A549 (cell line): ENCODE measurements at regions not wholly inside any gene's neighbourhood (a gene's known extent, or its start where the extent isn't known, plus 50 kb on each side); places are given as distances from the start of the nearest gene placed in this dataset.

ENCODE experiments used
- CEBPB ChIP-seq, 2 experiments: fragments of >200 bp in 1 of 2; sonication (Bioruptor Twin) in 1 of 2; formaldehyde crosslinking in 1 of 2; IDR thresholded peaks; 2 replicates each; pipeline ENCODE4 v1.6.1; 2012 to 2016
- CHD4 ChIP-seq: fragments of 200-600 bp; sonication (generic); IDR thresholded peaks from 2 replicates; pipeline ENCODE4 v1.6.1; 2016; ENCODE audit warnings: antibody characterized with exemption, mild to moderate bottlenecking, borderline replicate concordance
- CTCF ChIP-seq: fragments of >200 bp; sonication (Bioruptor Twin); formaldehyde crosslinking; IDR thresholded peaks from 3 replicates; pipeline ENCODE4 v1.5.1; 2016
- FOSL2 ChIP-seq, 2 experiments: fragments of 450-650 bp in 1 of 2; fragments of >200 bp in 1 of 2; sonication (Bioruptor Twin) in 1 of 2; formaldehyde crosslinking; IDR thresholded peaks; 2 replicates each; pipeline versions ENCODE4 v1.5.0 to v1.6.1; 2016 to 2020; ENCODE audit warnings: mild to moderate bottlenecking in 1 of 2, moderate library complexity in 1 of 2
- HMGXB4 ChIP-seq: fragments of 250-450 bp; sonication (Bioruptor Pico); IDR thresholded peaks from 2 replicates; pipeline ENCODE4 v1.5.0; 2021; ENCODE audit warnings: mild to moderate bottlenecking, moderate library complexity, borderline replicate concordance
- JUN ChIP-seq, 2 experiments: fragments of >200 bp; sonication (Bioruptor Twin); formaldehyde crosslinking; IDR thresholded peaks; 2 replicates in 1 of 2; 3 replicates in 1 of 2; pipeline ENCODE4 v1.6.1; 2016 to 2017
- KDM1A ChIP-seq: fragments of 200-600 bp; sonication (generic); IDR thresholded peaks from 2 replicates; pipeline ENCODE4 v1.6.1; 2016; ENCODE audit warnings: low read depth, mild to moderate bottlenecking
- MAX ChIP-seq: IDR thresholded peaks from 2 replicates; pipeline ENCODE4 v1.6.1; 2012
- MYC ChIP-seq: IDR thresholded peaks from 2 replicates; pipeline ENCODE4 v1.6.1; 2012; ENCODE audit warnings: mild to moderate bottlenecking, inconsistent platforms, low read length, improper control_type of control experiment, borderline replicate concordance
- POLR2A ChIP-seq: IDR thresholded peaks from 2 replicates; pipeline ENCODE4 v1.6.1; 2012; ENCODE audit warnings: mild to moderate bottlenecking, low read length
- REST ChIP-seq: fragments of 200-600 bp; sonication (generic); IDR thresholded peaks from 2 replicates; pipeline ENCODE4 v1.6.1; 2016; ENCODE audit warnings: antibody characterized with exemption, mild to moderate bottlenecking, moderate library complexity
- ZNF302 ChIP-seq: fragments of 250-450 bp; sonication (Bioruptor Pico); IDR thresholded peaks from 2 replicates; pipeline ENCODE4 v1.9.0; 2021; ENCODE audit warnings: inconsistent platforms, mild to moderate bottlenecking, moderate library complexity

- TF ChIP-seq CTCF: no peak
- no peak for TF ChIP-seq REST
- TF ChIP-seq HMGXB4 (CRISPR knock-in tag): no peak
- TF ChIP-seq FOSL2 (IDR thresholded peaks at IDR 0.05): no peak
- TF ChIP-seq FOSL2 (CRISPR knock-in tag; IDR thresholded peaks at IDR 0.05): no peak
- no peak for TF ChIP-seq JUN (IDR thresholded peaks at IDR 0.05)
- no peak for TF ChIP-seq MYC
- no peak for TF ChIP-seq CHD4
- TF ChIP-seq ZNF302: no peak
- TF ChIP-seq MAX: no peak
- no peak for TF ChIP-seq POLR2A
- TF ChIP-seq KDM1A: no peak
- TF ChIP-seq CEBPB (IDR thresholded peaks at IDR 0.05): no peak
These were observed 267.2 kb downstream of the MED10 start for GRCh38 chr5:6111131-6111530.
